Coronary artery (tissue), 2 donors: ENCODE measurements at regions not wholly inside any gene's neighbourhood (a gene's known extent, or its start where the extent isn't known, plus 50 kb on each side); places are given as distances from the start of the nearest gene placed in this dataset.

Source experiments
- DNase-seq: peaks from one replicate; pipeline ENCODE4 v3.0.0-alpha.2; 2017; ENCODE audit warnings: low spot score
- H3K27ac ChIP-seq, 2 donors: fragments of 200-600 bp; sonication (generic); one replicate each; pipeline ENCODE4 v1.5.1; 2016 to 2019
- H3K4me3 ChIP-seq: fragments of 200-600 bp; sonication (generic); 2 replicates; pipeline ENCODE4 v1.5.1; 2016; ENCODE audit warnings: mild to moderate bottlenecking, moderate library complexity
- CTCF ChIP-seq: fragments of 200-600 bp; sonication (generic); IDR thresholded peaks from one replicate; pipeline ENCODE4 v1.5.1; 2019; ENCODE audit warnings: antibody characterized with exemption

- DNase-seq: no peak
- Histone ChIP-seq H3K27ac (no peak overlapping the region), H3K4me3 (no peak overlapping the region)
- no peak for TF ChIP-seq CTCF
These were observed 62.3 kb upstream of the CNTNAP4 start for GRCh38 chr16:76214856-76215255.

DNA sequence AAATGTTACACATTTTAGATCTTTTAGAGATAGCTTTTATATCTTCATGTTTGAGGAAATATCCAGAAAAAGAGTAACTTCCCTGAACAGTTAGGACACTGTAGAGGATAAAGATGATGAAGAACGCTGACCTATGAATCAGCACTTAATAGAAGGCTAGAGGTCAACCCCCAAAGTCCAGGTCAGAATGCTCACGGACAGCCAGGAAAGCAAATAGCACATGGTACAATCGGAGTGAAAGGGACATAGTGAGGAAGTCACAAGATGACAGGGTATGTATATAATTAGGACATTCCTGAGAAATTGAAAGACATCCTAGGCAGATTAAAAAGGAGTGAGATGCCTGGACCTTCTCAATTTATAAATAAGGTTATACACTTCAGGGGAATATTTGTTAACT lies 55.1 kb upstream of the CNTNAP4 start:
- Histone ChIP-seq H3K4me3 (no peak overlapping the region), H3K27ac (no peak overlapping the region)
- no peak for TF ChIP-seq CTCF
- no peak for DNase-seq

GRCh38 chr16:76222853-76223252 lies 54.3 kb upstream of the CNTNAP4 start:
- TF ChIP-seq CTCF: no peak
- no peak overlapping the region for H3K4me3 ChIP-seq
- no peak for DNase-seq
- H3K27ac ChIP-seq: no peak overlapping the region

- no peak for DNase-seq
- no peak for TF ChIP-seq CTCF
- Histone ChIP-seq H3K4me3 (no peak overlapping the region), H3K27ac (no peak overlapping the region)
These were observed 51.2 kb upstream of the CNTNAP4 start for GRCh38 chr16:76226011-76226410.

DNA sequence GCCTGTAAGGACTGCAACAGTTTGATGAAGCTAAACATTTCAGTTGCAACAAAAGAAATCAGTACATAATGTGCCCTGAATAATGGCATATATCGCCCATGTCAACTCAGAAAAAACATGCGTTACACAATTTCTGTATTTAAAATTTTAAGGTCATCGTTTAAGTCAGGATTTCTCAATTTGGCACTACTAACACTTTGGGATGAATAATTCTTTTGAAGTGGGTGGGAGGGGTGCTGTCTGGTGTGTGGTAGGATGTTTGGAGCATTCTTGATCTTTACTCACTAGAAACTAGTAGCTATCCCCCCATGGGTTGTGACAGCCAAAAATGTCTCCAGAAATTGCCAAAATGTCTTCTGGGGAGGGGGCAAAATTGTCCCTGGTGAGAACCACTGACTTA lies 50.7 kb upstream of the CNTNAP4 start:
- TF ChIP-seq CTCF: no peak
- Histone ChIP-seq H3K27ac (no peak overlapping the region), H3K4me3 (no peak overlapping the region)
- no peak for DNase-seq
